OCI-LY1 (cell line): ENCODE measurements at regions not wholly inside any gene's neighbourhood (a gene's known extent, or its start where the extent isn't known, plus 50 kb on each side); places are given as distances from the start of the nearest gene placed in this dataset.

Source experiments
- CTCF ChIP-seq: fragments of 200-600 bp; sonication (generic), shearing (Covaris generic); IDR thresholded peaks from 2 replicates; pipeline ENCODE4 v1.5.1; 2017; ENCODE audit warnings: mild to moderate bottlenecking, antibody characterized with exemption, low read length, moderate library complexity, mixed read lengths
- EZH2 ChIP-seq: fragments of 200-600 bp; sonication (generic), shearing (Covaris generic); IDR thresholded peaks from 2 replicates; pipeline ENCODE4 v1.8.0; 2017; ENCODE audit warnings: borderline replicate concordance, mixed run types, mild to moderate bottlenecking, antibody characterized with exemption, low read length, moderate library complexity, mixed read lengths

- no peak for TF ChIP-seq CTCF
- TF ChIP-seq EZH2 = no peak
Measured at GRCh38 chr21:27823652-27824201, 856.8 kb upstream of the ADAMTS5 start.
